Right atrium auricular region (tissue), 2 donors: ENCODE measurements at regions not wholly inside any gene's neighbourhood (a gene's known extent, or its start where the extent isn't known, plus 50 kb on each side); places are given as distances from the start of the nearest gene placed in this dataset.
A peak's percentile ranks its signal among the peaks of the same experiment; 100 is the strongest.
"Not testable (repeated sequence)": the region's sequence is repeated elsewhere in the genome, so short reads cannot be mapped to it uniquely, and the experiment has no call there.

Source experiments
- DNase-seq: peaks from one replicate; pipeline ENCODE4 v3.0.0-alpha.2; 2019; ENCODE audit warnings: low spot score
- H3K27ac ChIP-seq, 2 donors: fragments of 200-600 bp; sonication (generic); 1 replicate in 1 of 2; 2 replicates in 1 of 2; pipeline ENCODE4 v1.5.1; 2016 to 2019
- H3K27me3 ChIP-seq, 2 donors: fragments of 200-600 bp; sonication (generic); one replicate each; pipeline versions ENCODE4 v1.5.1 to v1.6.0; 2017 to 2019
- H3K36me3 ChIP-seq: fragments of 200-600 bp; sonication (generic); one replicate; pipeline ENCODE4 v1.5.1; 2016
- H3K4me1 ChIP-seq, 2 donors: fragments of 200-600 bp; sonication (generic); one replicate each; pipeline versions ENCODE4 v1.5.1 to v1.6.0; 2017 to 2019
- H3K4me3 ChIP-seq, 2 donors: fragments of 200-600 bp; sonication (generic); 1 replicate in 1 of 2; 2 replicates in 1 of 2; pipeline ENCODE4 v1.5.1; 2017 to 2019; ENCODE audit warnings: mild to moderate bottlenecking in 1 of 2, moderate library complexity in 1 of 2
- H3K9me3 ChIP-seq, 2 donors: fragments of 200-600 bp; sonication (generic); one replicate each; pipeline ENCODE4 v1.5.1; 2019
- CTCF ChIP-seq, 2 donors: fragments of 200-600 bp; sonication (generic); IDR thresholded peaks; one replicate each; pipeline ENCODE4 v1.5.1; 2019; ENCODE audit warnings: antibody characterized with exemption in 2 of 2

- DNase-seq = no peak
- H3K4me3 ChIP-seq = no peak overlapping the region
- no peaks in the 10 kb centered on the region for H3K36me3 ChIP-seq
- H3K4me1 ChIP-seq = no peaks in the 10 kb centered on the region
- no peak overlapping the region for H3K27ac ChIP-seq
- no peak for TF ChIP-seq CTCF (IDR thresholded peaks at IDR 0.05)
- no peaks in the 10 kb centered on the region for H3K27me3 ChIP-seq
- no peaks in the 10 kb centered on the region for H3K9me3 ChIP-seq
These were observed 560.1 kb upstream of the FSHR start for GRCh38 chr2:49714454-49714853.

- Histone ChIP-seq H3K9me3 (no peaks in the 10 kb centered on the region), H3K27me3 (no peaks in the 10 kb centered on the region), H3K27ac (no peak overlapping the region), H3K4me1 (no peaks in the 10 kb centered on the region), H3K4me3 (no peak overlapping the region), H3K36me3 (no peaks in the 10 kb centered on the region)
- no peak for TF ChIP-seq CTCF (IDR thresholded peaks at IDR 0.05)
- no peak for DNase-seq
These were observed 548.4 kb upstream of the FSHR start for GRCh38 chr2:49702740-49703139.

GRCh38 chr2:49693961-49694360 is 539.6 kb upstream of the FSHR start:
- no peak for DNase-seq
- no peaks in the 10 kb centered on the region for H3K27me3 ChIP-seq
- H3K27ac ChIP-seq = no peak overlapping the region
- H3K4me3 ChIP-seq = no peak overlapping the region
- H3K4me1 ChIP-seq = no peaks in the 10 kb centered on the region
- H3K36me3 ChIP-seq = no peaks in the 10 kb centered on the region
- no peaks in the 10 kb centered on the region for H3K9me3 ChIP-seq
- TF ChIP-seq CTCF (IDR thresholded peaks at IDR 0.05) = no peak

- DNase-seq, H3K36me3 ChIP-seq, H3K4me3 ChIP-seq, H3K4me1 ChIP-seq, H3K27me3 ChIP-seq, H3K27ac ChIP-seq, H3K9me3 ChIP-seq: not testable (repeated sequence)
These were observed 537.7 kb upstream of the FSHR start for GRCh38 chr2:49692022-49692421.

GRCh38 chr2:49687918-49688317 is 533.6 kb upstream of the FSHR start:
- H3K27me3 ChIP-seq = no peaks in the 10 kb centered on the region
- no peaks in the 10 kb centered on the region for H3K36me3 ChIP-seq
- H3K27ac ChIP-seq = no peak overlapping the region
- no peaks in the 10 kb centered on the region for H3K9me3 ChIP-seq
- DNase-seq = no peak
- peak; percentile 25 to 62 for TF ChIP-seq CTCF (IDR thresholded peaks at IDR 0.05)
- H3K4me3 ChIP-seq = no peak overlapping the region
- H3K4me1 ChIP-seq = no peaks in the 10 kb centered on the region

GRCh38 chr2:49686897-49687442 is 532.7 kb upstream of the FSHR start:
- H3K36me3 ChIP-seq = no peaks in the 10 kb centered on the region
- DNase-seq = no peak
- H3K27ac ChIP-seq = no peak overlapping the region
- no peak for TF ChIP-seq CTCF (IDR thresholded peaks at IDR 0.05)
- no peaks in the 10 kb centered on the region for H3K4me1 ChIP-seq
- H3K27me3 ChIP-seq = no peaks in the 10 kb centered on the region
- no peaks in the 10 kb centered on the region for H3K9me3 ChIP-seq
- H3K4me3 ChIP-seq = no peak overlapping the region
